Mesenchymal stem cell (in vitro differentiated cells and primary cell): ENCODE measurements at regions not wholly inside any gene's neighbourhood (a gene's known extent, or its start where the extent isn't known, plus 50 kb on each side); places are given as distances from the start of the nearest gene placed in this dataset.
"Not testable (repeated sequence)": the region's sequence is repeated elsewhere in the genome, so short reads cannot be mapped to it uniquely, and the experiment has no call there.

Source experiments
- DNase-seq: peaks from one replicate; pipeline ENCODE4 v3.0.0-alpha.2; 2013
- H2AFZ ChIP-seq: one replicate; pipeline ENCODE4 v1.6.1; 2013; ENCODE audit warnings: low read depth, mild to moderate bottlenecking, control low read depth, inconsistent platforms, low read length, moderate library complexity
- H2AK5ac ChIP-seq: 2 replicates; pipeline ENCODE4 v1.6.1; 2013; ENCODE audit warnings: low read length, moderate library complexity, mild to moderate bottlenecking, inconsistent platforms; ENCODE audit not compliant: severe bottlenecking
- H2BK120ac ChIP-seq: one replicate; pipeline ENCODE4 v1.6.1; 2013; ENCODE audit warnings: low read depth, mild to moderate bottlenecking, inconsistent platforms, low read length, moderate library complexity
- H2BK12ac ChIP-seq, 2 experiments: one replicate each; pipeline ENCODE4 v1.6.1; 2013; ENCODE audit warnings: inconsistent platforms in 2 of 2, low read length in 2 of 2, mild to moderate bottlenecking in 2 of 2, moderate library complexity in 2 of 2, control low read depth in 1 of 2
- H2BK15ac ChIP-seq: one replicate; pipeline ENCODE4 v1.6.1; 2013; ENCODE audit warnings: mild to moderate bottlenecking, low read depth, inconsistent platforms; ENCODE audit not compliant: poor library complexity, severe bottlenecking
- H2BK5ac ChIP-seq: 2 replicates; pipeline ENCODE4 v1.6.1; 2013; ENCODE audit warnings: low read depth, mild to moderate bottlenecking, low read length, control low read depth, inconsistent platforms; ENCODE audit not compliant: poor library complexity, severe bottlenecking
- H3K14ac ChIP-seq, 2 experiments: one replicate each; pipeline ENCODE4 v1.6.1; 2013; ENCODE audit warnings: inconsistent platforms in 2 of 2, low read length in 2 of 2, control low read depth in 1 of 2, mild to moderate bottlenecking in 1 of 2, moderate library complexity in 1 of 2
- H3K18ac ChIP-seq, 2 experiments: one replicate each; pipeline ENCODE4 v1.6.1; 2013; ENCODE audit warnings: inconsistent platforms in 2 of 2, low read length in 2 of 2, control low read depth in 1 of 2, low read depth in 1 of 2, mild to moderate bottlenecking in 1 of 2
- H3K23ac ChIP-seq, 2 experiments: one replicate each; pipeline ENCODE4 v1.6.1; 2013; ENCODE audit warnings: inconsistent platforms in 2 of 2, low read length in 2 of 2, mild to moderate bottlenecking in 2 of 2, moderate library complexity in 2 of 2, control low read depth in 1 of 2
- H3K27ac ChIP-seq: 2 replicates; pipeline ENCODE4 v1.5.1; 2013; ENCODE audit warnings: mild to moderate bottlenecking, moderate library complexity, low read length, control low read depth, inconsistent platforms; ENCODE audit not compliant: poor library complexity, severe bottlenecking
- H3K27me3 ChIP-seq, 2 experiments: 2 replicates each; pipeline versions ENCODE4 v1.6.1 to v1.7.0; 2013; ENCODE audit warnings: low read length in 2 of 2, mild to moderate bottlenecking in 2 of 2, moderate library complexity in 2 of 2, control low read depth in 1 of 2, inconsistent platforms in 1 of 2; ENCODE audit not compliant: control insufficient read depth in 1 of 2, insufficient read depth in 1 of 2
- H3K36me3 ChIP-seq, 2 experiments: 2 replicates each; pipeline versions ENCODE4 v1.6.1 to v1.7.0; 2013; ENCODE audit warnings: low read length in 2 of 2, control low read depth in 1 of 2, inconsistent platforms in 1 of 2, low read depth in 1 of 2, mild to moderate bottlenecking in 1 of 2; ENCODE audit not compliant: insufficient read depth in 2 of 2, control insufficient read depth in 1 of 2
- H3K4ac ChIP-seq, 2 experiments: one replicate each; pipeline ENCODE4 v1.6.1; 2013; ENCODE audit warnings: inconsistent platforms in 2 of 2, low read length in 2 of 2, mild to moderate bottlenecking in 2 of 2, moderate library complexity in 2 of 2, control low read depth in 1 of 2, low read depth in 1 of 2
- H3K4me1 ChIP-seq: 2 replicates; pipeline ENCODE4 v1.6.1; 2013; ENCODE audit warnings: low read depth, low read length, control low read depth; ENCODE audit not compliant: control insufficient read depth, insufficient read depth
- H3K4me2 ChIP-seq: 2 replicates; pipeline ENCODE4 v1.6.1; 2013; ENCODE audit warnings: low read length, mild to moderate bottlenecking, inconsistent platforms; ENCODE audit not compliant: poor library complexity, severe bottlenecking
- H3K4me3 ChIP-seq, 2 experiments: 2 replicates each; pipeline versions ENCODE4 v1.5.1 to v1.7.0; 2013; ENCODE audit warnings: low read length in 2 of 2, mild to moderate bottlenecking in 2 of 2, control low read depth in 1 of 2, low read depth in 1 of 2; ENCODE audit not compliant: insufficient read depth in 1 of 2
- H3K79me1 ChIP-seq: replicated peaks from 2 replicates; pipeline ENCODE4 v1.6.1; 2013; ENCODE audit warnings: mild to moderate bottlenecking, control low read depth, low read length, inconsistent platforms; ENCODE audit not compliant: poor library complexity, severe bottlenecking
- H3K9ac ChIP-seq: 2 replicates; pipeline ENCODE4 v1.7.0; 2013; ENCODE audit warnings: mild to moderate bottlenecking, low read length, moderate library complexity
- H3K9me3 ChIP-seq: 2 replicates; pipeline ENCODE4 v1.7.0; 2013; ENCODE audit warnings: mild to moderate bottlenecking, low read length; ENCODE audit not compliant: control insufficient read depth
- H4K8ac ChIP-seq: one replicate; pipeline ENCODE4 v1.6.1; 2013; ENCODE audit warnings: inconsistent platforms, mild to moderate bottlenecking, low read length, moderate library complexity
- H4K91ac ChIP-seq: one replicate; pipeline ENCODE4 v1.6.1; 2013; ENCODE audit warnings: mild to moderate bottlenecking, low read length, inconsistent platforms
- WGBS: methylation state at CpG from one replicate; pipeline ENCODE4 v1.1.7; 2013; ENCODE audit warnings: mixed read lengths; 5-methylcytosine and 5-hydroxymethylcytosine counted together

GRCh38 chr2:34229998-34230397 lies 630.9 kb upstream of the FAM98A start:
- H3K36me3 ChIP-seq: no peaks in the 10 kb centered on the region
- no peak overlapping the region for H3K18ac ChIP-seq
- no peak overlapping the region for H2BK15ac ChIP-seq
- H2BK12ac ChIP-seq: no peak overlapping the region
- H3K4me1 ChIP-seq: no peaks in the 10 kb centered on the region
- H2AK5ac ChIP-seq: no peak overlapping the region
- H2BK120ac ChIP-seq: no peak overlapping the region
- H4K91ac ChIP-seq: no peak overlapping the region
- H2BK5ac ChIP-seq: no peak overlapping the region
- no peaks in the 10 kb centered on the region for H3K9me3 ChIP-seq
- H3K14ac ChIP-seq: no peak overlapping the region
- H2AFZ ChIP-seq: no peak overlapping the region
- no peak overlapping the region for H3K4ac ChIP-seq
- no peak overlapping the region for H4K8ac ChIP-seq
- no peaks in the 10 kb centered on the region for H3K27me3 ChIP-seq
- 7% methylated on average over 1 of the region's 1 CpG for WGBS
- no peak overlapping the region for H3K4me2 ChIP-seq
- no peaks in the 10 kb centered on the region for H3K79me1 ChIP-seq
- no peak overlapping the region for H3K23ac ChIP-seq
- no peak overlapping the region for H3K4me3 ChIP-seq
- DNase-seq: no peak
- no peak overlapping the region for H3K9ac ChIP-seq
- H3K27ac ChIP-seq: no peak overlapping the region

DNA sequence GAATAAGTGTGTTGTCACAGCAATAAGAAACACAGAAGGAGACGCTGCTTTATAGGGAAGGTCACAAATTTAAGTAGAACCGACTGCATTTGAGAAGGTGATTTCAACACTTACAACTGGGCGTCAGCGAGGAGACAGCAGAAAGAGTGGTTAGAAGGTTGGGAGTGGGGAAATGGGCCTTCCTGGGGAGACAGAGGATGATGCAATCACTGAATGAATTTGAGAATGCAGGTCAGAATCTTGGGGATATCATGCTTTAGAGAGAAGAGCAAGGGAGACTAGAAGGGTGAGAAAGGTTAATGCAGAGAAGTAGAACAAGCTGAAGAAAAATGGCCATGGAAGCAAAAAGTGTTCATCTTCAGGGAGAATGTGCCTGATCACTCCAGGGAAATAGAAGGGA lies 616.1 kb upstream of the FAM98A start:
- H2BK5ac ChIP-seq: no peak overlapping the region
- no peak overlapping the region for H3K18ac ChIP-seq
- H3K23ac ChIP-seq: no peak overlapping the region
- no peak overlapping the region for H3K27ac ChIP-seq
- H3K9me3 ChIP-seq: peaks cover 11% of the 10 kb centered on the region
- H3K4me1 ChIP-seq: no peaks in the 10 kb centered on the region
- H3K4ac ChIP-seq: no peak overlapping the region
- H2AFZ ChIP-seq: no peak overlapping the region
- H2BK120ac ChIP-seq: no peak overlapping the region
- no peak overlapping the region for H2BK12ac ChIP-seq
- no peak overlapping the region for H3K4me3 ChIP-seq
- H4K8ac ChIP-seq: no peak overlapping the region
- H3K36me3 ChIP-seq: no peaks in the 10 kb centered on the region
- H2AK5ac ChIP-seq: no peak overlapping the region
- H3K9ac ChIP-seq: no peak overlapping the region
- H3K14ac ChIP-seq: no peak overlapping the region
- WGBS: 86% methylated on average over 4 of the region's 4 CpGs
- DNase-seq: no peak
- H4K91ac ChIP-seq: no peak overlapping the region
- no peak overlapping the region for H3K4me2 ChIP-seq
- no peak overlapping the region for H2BK15ac ChIP-seq
- no peaks in the 10 kb centered on the region for H3K27me3 ChIP-seq
- no peaks in the 10 kb centered on the region for H3K79me1 ChIP-seq

- not testable (repeated sequence) for H2BK15ac ChIP-seq, H2BK12ac ChIP-seq, H2AK5ac ChIP-seq, H3K4me1 ChIP-seq, H3K27ac ChIP-seq, H2AFZ ChIP-seq, DNase-seq, H3K4me3 ChIP-seq, H2BK120ac ChIP-seq, H4K8ac ChIP-seq, H3K18ac ChIP-seq, H3K23ac ChIP-seq, H3K27me3 ChIP-seq, H3K9ac ChIP-seq, H4K91ac ChIP-seq, H3K79me1 ChIP-seq, H3K4me2 ChIP-seq, H3K36me3 ChIP-seq, H3K14ac ChIP-seq, H2BK5ac ChIP-seq, H3K4ac ChIP-seq
- WGBS: 83% methylated on average over 8 of the region's 8 CpGs
- peaks cover 34% of the 10 kb centered on the region for H3K9me3 ChIP-seq
Measured at GRCh38 chr2:34210382-34210781, 611.3 kb upstream of the FAM98A start.

GRCh38 chr2:34204560-34204959 lies 605.5 kb upstream of the FAM98A start:
- Histone ChIP-seq H2BK5ac (no peak overlapping the region), H3K4me3 (no peak overlapping the region), H3K23ac (no peak overlapping the region), H4K91ac (no peak overlapping the region), H3K27ac (no peak overlapping the region), H3K4me1 (no peaks in the 10 kb centered on the region), H3K36me3 (no peaks in the 10 kb centered on the region), H2AFZ (no peak overlapping the region), H3K9ac (no peak overlapping the region), H3K79me1 (no peaks in the 10 kb centered on the region), H2BK120ac (no peak overlapping the region), H2AK5ac (no peak overlapping the region), H3K4me2 (no peak overlapping the region), H2BK15ac (no peak overlapping the region), H3K18ac (no peak overlapping the region), H4K8ac (no peak overlapping the region), H3K27me3 (no peaks in the 10 kb centered on the region), H2BK12ac (no peak overlapping the region), H3K4ac (no peak overlapping the region), H3K14ac (no peak overlapping the region), H3K9me3 (peaks cover 23% of the 10 kb centered on the region)
- no peak for DNase-seq
- no CpG with 5 or more reads among the region's 1 CpG for WGBS
